Keratinocyte (primary cell): ENCODE measurements at regions not wholly inside any gene's neighbourhood (a gene's known extent, or its start where the extent isn't known, plus 50 kb on each side); places are given as distances from the start of the nearest gene placed in this dataset.

Experiments
- DNase-seq: peaks from one replicate; pipeline ENCODE4 v3.0.0-alpha.2; 2011; ENCODE audit warnings: low read depth, missing footprints, low spot score
- FAIRE-seq: peaks from 2 replicates; lab custom pipeline; 2011; peaks lifted over from hg19 to GRCh38; lab: Jason Lieb, UNC
- H2AFZ ChIP-seq: 2 replicates; pipeline ENCODE4 v1.6.0; 2012; ENCODE audit warnings: low read length, control low read depth, inconsistent platforms; ENCODE audit not compliant: control insufficient read depth
- H3K27ac ChIP-seq: 2 replicates; pipeline ENCODE4 v1.5.1; 2011; ENCODE audit warnings: low read length; ENCODE audit not compliant: control insufficient read depth, insufficient read depth
- H3K27me3 ChIP-seq: 3 replicates; pipeline ENCODE4 v1.6.0; 2011; ENCODE audit warnings: low read length; ENCODE audit not compliant: control insufficient read depth, insufficient read depth; ENCODE audit errors: extremely low read depth
- H3K36me3 ChIP-seq, 2 experiments: 2 replicates in 1 of 2; 3 replicates in 1 of 2; pipeline ENCODE4 v1.5.1; 2011; ENCODE audit warnings: low read length in 2 of 2, mild to moderate bottlenecking in 1 of 2; ENCODE audit not compliant: control insufficient read depth in 2 of 2, insufficient read depth in 2 of 2; ENCODE audit errors: extremely low read depth in 1 of 2
- H3K4me1 ChIP-seq: 3 replicates; pipeline ENCODE4 v1.5.1; 2011; ENCODE audit warnings: low read length; ENCODE audit not compliant: control insufficient read depth, insufficient read depth; ENCODE audit errors: extremely low read depth
- H3K4me2 ChIP-seq: 3 replicates; pipeline ENCODE4 v1.6.0; 2011; ENCODE audit warnings: low read depth, low read length; ENCODE audit not compliant: control insufficient read depth, insufficient read depth; ENCODE audit errors: extremely low read depth
- H3K4me3 ChIP-seq, 3 experiments: fragments of 200-600 bp in 1 of 3; sonication (generic) in 1 of 3; 2 replicates in 2 of 3; 3 replicates in 1 of 3; pipeline ENCODE4 v1.5.1; 2011 to 2016; ENCODE audit warnings: low read length in 3 of 3, mild to moderate bottlenecking in 3 of 3, control low read depth in 2 of 3, inconsistent platforms in 1 of 3, low read depth in 1 of 3, mixed read lengths in 1 of 3, mixed run types in 1 of 3, moderate library complexity in 1 of 3; ENCODE audit not compliant: control insufficient read depth in 2 of 3, insufficient read depth in 2 of 3; ENCODE audit errors: extremely low read depth in 1 of 3
- H3K79me2 ChIP-seq: 2 replicates; pipeline ENCODE4 v1.6.0; 2012; ENCODE audit warnings: low read length; ENCODE audit not compliant: control insufficient read depth, insufficient read depth
- H3K9ac ChIP-seq: 3 replicates; pipeline ENCODE4 v1.6.0; 2011; ENCODE audit warnings: low read length; ENCODE audit not compliant: control insufficient read depth, insufficient read depth; ENCODE audit errors: extremely low read depth
- H3K9me1 ChIP-seq: 3 replicates; pipeline ENCODE4 v1.6.0; 2011; ENCODE audit warnings: low read length; ENCODE audit not compliant: control insufficient read depth, insufficient read depth; ENCODE audit errors: extremely low read depth
- H3K9me3 ChIP-seq: 2 replicates; pipeline ENCODE4 v1.5.1; 2012; ENCODE audit warnings: low read depth, low read length; ENCODE audit not compliant: control insufficient read depth
- H4K20me1 ChIP-seq: 3 replicates; pipeline ENCODE4 v1.6.0; 2011; ENCODE audit warnings: low read length; ENCODE audit not compliant: control insufficient read depth, insufficient read depth; ENCODE audit errors: extremely low read depth
- EZH2 ChIP-seq: IDR thresholded peaks from one replicate; pipeline ENCODE4 v1.6.1; 2012; ENCODE audit warnings: inconsistent platforms, mild to moderate bottlenecking, low read length, moderate library complexity
- dilution Hi-C: fragments of 300-500 bp; cut with MboI; formaldehyde crosslinking; loops from one replicate; pipeline ENCODE4 v1.7.0; 2020; ENCODE audit warnings: low sequenced_read_pairs; ENCODE audit not compliant: extremely low pct_ligation_motif_present
- TF ChIP-seq, protein P1 (sequence below), 3 experiments: IDR thresholded peaks in 1 of 3; conservative IDR thresholded peaks in 1 of 3; optimal IDR thresholded peaks in 1 of 3; 2 replicates in 2 of 3; 3 replicates in 1 of 3; pipeline versions ENCODE3 to v1.5.1; 2011; ENCODE audit warnings: low read length in 3 of 3, mild to moderate bottlenecking in 3 of 3, moderate library complexity in 2 of 3, control low read depth in 1 of 3, inconsistent platforms in 1 of 3; ENCODE audit not compliant: insufficient read depth in 2 of 3; ENCODE audit errors: extremely low read depth in 1 of 3

GRCh38 chr17:69760562-69760961, 314.5 kb upstream of the KCNJ16 start:
- FAIRE-seq (peak; percentile 17), DNase-seq (no peak)
- no peak overlapping the region for H3K4me2 ChIP-seq
- H4K20me1 ChIP-seq, result no peaks in the 10 kb centered on the region
- no peaks in the 10 kb centered on the region for H3K9me1 ChIP-seq
- H3K27me3 ChIP-seq, result no peaks in the 10 kb centered on the region
- no peak for TF ChIP-seq EZH2
- TF ChIP-seq, protein P1, sequence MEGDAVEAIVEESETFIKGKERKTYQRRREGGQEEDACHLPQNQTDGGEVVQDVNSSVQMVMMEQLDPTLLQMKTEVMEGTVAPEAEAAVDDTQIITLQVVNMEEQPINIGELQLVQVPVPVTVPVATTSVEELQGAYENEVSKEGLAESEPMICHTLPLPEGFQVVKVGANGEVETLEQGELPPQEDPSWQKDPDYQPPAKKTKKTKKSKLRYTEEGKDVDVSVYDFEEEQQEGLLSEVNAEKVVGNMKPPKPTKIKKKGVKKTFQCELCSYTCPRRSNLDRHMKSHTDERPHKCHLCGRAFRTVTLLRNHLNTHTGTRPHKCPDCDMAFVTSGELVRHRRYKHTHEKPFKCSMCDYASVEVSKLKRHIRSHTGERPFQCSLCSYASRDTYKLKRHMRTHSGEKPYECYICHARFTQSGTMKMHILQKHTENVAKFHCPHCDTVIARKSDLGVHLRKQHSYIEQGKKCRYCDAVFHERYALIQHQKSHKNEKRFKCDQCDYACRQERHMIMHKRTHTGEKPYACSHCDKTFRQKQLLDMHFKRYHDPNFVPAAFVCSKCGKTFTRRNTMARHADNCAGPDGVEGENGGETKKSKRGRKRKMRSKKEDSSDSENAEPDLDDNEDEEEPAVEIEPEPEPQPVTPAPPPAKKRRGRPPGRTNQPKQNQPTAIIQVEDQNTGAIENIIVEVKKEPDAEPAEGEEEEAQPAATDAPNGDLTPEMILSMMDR (optimal IDR thresholded peaks at IDR 0.05 in 1 of 3, IDR thresholded peaks at IDR 0.05 in 1 of 3, conservative IDR thresholded peaks at IDR 0.05 in 1 of 3; ENCODE audit: extremely low read depth in 1 of 3, insufficient read depth in 2 of 3, low read length in 3 of 3), result no peak
- H3K4me3 ChIP-seq, result no peak overlapping the region
- H3K36me3 ChIP-seq, result no peaks in the 10 kb centered on the region
- no peaks in the 10 kb centered on the region for H3K79me2 ChIP-seq
- no peak overlapping the region for H2AFZ ChIP-seq
- no peaks in the 10 kb centered on the region for H3K9me3 ChIP-seq
- dilution Hi-C loops, result no loop called here
- no peak overlapping the region for H3K9ac ChIP-seq
- peaks cover 30% of the 10 kb centered on the region for H3K4me1 ChIP-seq
- H3K27ac ChIP-seq, result no peak overlapping the region

DNA sequence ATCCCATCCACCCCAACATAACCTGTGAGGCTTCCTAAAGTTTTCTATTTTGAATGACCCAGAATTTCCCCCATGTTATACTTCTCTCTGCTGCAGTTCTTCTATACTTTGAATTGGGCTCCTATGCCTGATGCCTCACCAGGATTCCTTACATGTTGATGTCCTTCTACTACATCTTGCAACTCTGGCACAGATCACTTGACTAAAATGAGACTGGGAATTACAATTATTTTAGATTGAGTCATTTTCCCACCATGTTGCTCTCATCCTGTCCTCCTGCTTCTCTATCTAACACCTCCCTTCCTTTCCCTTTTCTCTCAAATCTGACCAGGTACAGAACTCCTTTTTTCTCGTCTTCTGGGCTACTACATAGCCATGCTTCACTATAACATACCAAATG, 314.0 kb upstream of the KCNJ16 start:
- Histone ChIP-seq H3K9me3 (no peaks in the 10 kb centered on the region), H3K4me3 (no peak overlapping the region), H3K9ac (no peak overlapping the region), H4K20me1 (no peaks in the 10 kb centered on the region), H3K79me2 (no peaks in the 10 kb centered on the region), H3K36me3 (no peaks in the 10 kb centered on the region), H3K4me1 (peaks cover 30% of the 10 kb centered on the region), H3K27ac (peak overlapping the region; percentile 86), H3K27me3 (no peaks in the 10 kb centered on the region), H3K4me2 (no peak overlapping the region), H3K9me1 (no peaks in the 10 kb centered on the region), H2AFZ (peak overlapping the region; percentile 36)
- DNase-seq (no peak), FAIRE-seq (no peak)
- TF ChIP-seq, protein P1 (optimal IDR thresholded peaks at IDR 0.05 in 1 of 3, IDR thresholded peaks at IDR 0.05 in 1 of 3, conservative IDR thresholded peaks at IDR 0.05 in 1 of 3; ENCODE audit: extremely low read depth in 1 of 3, insufficient read depth in 2 of 3, low read length in 3 of 3), result no peak
- dilution Hi-C loops, result no loop called here
